Breast epithelium (tissue), 4 donors: ENCODE measurements at regions not wholly inside any gene's neighbourhood (a gene's known extent, or its start where the extent isn't known, plus 50 kb on each side); places are given as distances from the start of the nearest gene placed in this dataset.

Experiments used
- DNase-seq, 2 donors: peaks; one replicate each; pipeline ENCODE4 v3.0.0-alpha.2; 2019; ENCODE audit warnings: low spot score in 2 of 2
- H3K27ac ChIP-seq, 2 donors: fragments of 200-600 bp; sonication (generic) in 1 of 2; one replicate each; pipeline ENCODE4 v1.5.1; 2016 to 2019; ENCODE audit warnings: mild to moderate bottlenecking in 1 of 2
- H3K27me3 ChIP-seq, 2 donors: fragments of 200-600 bp; sonication (generic) in 1 of 2; one replicate each; pipeline versions ENCODE4 v1.5.1 to v1.6.0; 2017 to 2019; ENCODE audit warnings: control low read depth in 1 of 2, mild to moderate bottlenecking in 1 of 2
- H3K36me3 ChIP-seq: fragments of 200-600 bp; one replicate; pipeline ENCODE4 v1.5.1; 2019
- H3K4me1 ChIP-seq, 2 donors: fragments of 200-600 bp; sonication (generic); one replicate each; pipeline ENCODE4 v1.5.1; 2016 to 2019; ENCODE audit warnings: control low read depth in 1 of 2
- H3K4me3 ChIP-seq, 3 donors: fragments of 200-600 bp; sonication (generic); 1 replicate in 2 of 3; 2 replicates in 1 of 3; pipeline ENCODE4 v1.5.1; 2016 to 2019; ENCODE audit warnings: mild to moderate bottlenecking in 3 of 3, moderate library complexity in 2 of 3
- H3K9me3 ChIP-seq, 2 donors: fragments of 200-600 bp; sonication (generic) in 1 of 2; one replicate each; pipeline ENCODE4 v1.5.1; 2016 to 2019; ENCODE audit warnings: control low read depth in 1 of 2
- POLR2A ChIP-seq: fragments of 450-650 bp; IDR thresholded peaks from one replicate; pipeline ENCODE4 v1.6.1; 2016; ENCODE audit warnings: antibody characterized with exemption, mild to moderate bottlenecking, moderate library complexity
- POLR2AphosphoS5 ChIP-seq, 3 donors: sonication (generic); formaldehyde crosslinking; IDR thresholded peaks; one replicate each; pipeline ENCODE4 v1.6.1; 2017; ENCODE audit warnings: antibody characterized with exemption in 3 of 3
- intact Hi-C: fragments of 100-400 bp; cut with DNase I; formaldehyde crosslinking; loops from one replicate; pipeline ENCODE4 v1.15.1; 2023; ENCODE audit warnings: low total_unique reads
- TF ChIP-seq, protein P1 (sequence below), 3 donors: fragments of 450-650 bp; IDR thresholded peaks; one replicate each; pipeline ENCODE4 v1.5.1; 2016 to 2017; ENCODE audit warnings: antibody characterized with exemption in 3 of 3, mild to moderate bottlenecking in 3 of 3, moderate library complexity in 3 of 3

DNA sequence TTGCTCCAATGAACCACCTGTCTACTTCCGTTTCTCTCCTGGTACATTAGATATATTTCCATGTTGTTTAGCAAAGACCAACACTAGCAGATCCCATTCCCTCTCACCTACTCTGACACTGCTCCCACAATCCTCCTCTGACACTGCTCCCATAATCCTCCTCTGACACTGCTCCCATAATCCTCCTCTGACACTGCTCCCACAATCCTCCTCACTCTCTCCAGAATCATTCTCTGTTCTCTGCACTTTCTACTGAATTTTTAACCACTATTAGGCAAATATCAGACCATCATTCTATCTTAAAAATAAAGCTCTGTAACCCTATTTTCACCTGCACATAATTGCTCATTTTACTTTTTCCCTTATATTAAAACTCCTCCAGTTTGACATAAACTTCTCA lies 578.5 kb upstream of the PCDH20 start:
- H3K27ac ChIP-seq, result no peak overlapping the region

DNA sequence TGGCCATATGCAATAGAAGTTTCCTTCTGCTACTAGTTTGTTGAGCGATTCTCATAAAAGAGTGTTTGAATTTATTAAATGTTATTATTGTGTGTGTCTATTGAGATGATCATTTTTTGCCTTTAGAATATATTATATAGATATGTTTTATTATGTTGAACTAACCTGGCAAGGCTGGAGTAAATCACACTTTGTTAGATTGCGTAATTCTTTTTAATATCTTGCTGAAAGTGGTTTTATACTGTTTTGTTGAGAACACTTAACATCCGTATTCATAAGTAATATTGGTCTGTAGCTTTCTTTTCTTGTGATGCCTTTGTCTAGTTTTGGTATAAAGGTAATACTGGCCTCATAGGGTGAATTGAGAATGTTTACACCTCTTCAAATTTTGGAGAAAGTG lies 574.3 kb upstream of the PCDH20 start:
- no peak for DNase-seq
- TF ChIP-seq, protein P1, sequence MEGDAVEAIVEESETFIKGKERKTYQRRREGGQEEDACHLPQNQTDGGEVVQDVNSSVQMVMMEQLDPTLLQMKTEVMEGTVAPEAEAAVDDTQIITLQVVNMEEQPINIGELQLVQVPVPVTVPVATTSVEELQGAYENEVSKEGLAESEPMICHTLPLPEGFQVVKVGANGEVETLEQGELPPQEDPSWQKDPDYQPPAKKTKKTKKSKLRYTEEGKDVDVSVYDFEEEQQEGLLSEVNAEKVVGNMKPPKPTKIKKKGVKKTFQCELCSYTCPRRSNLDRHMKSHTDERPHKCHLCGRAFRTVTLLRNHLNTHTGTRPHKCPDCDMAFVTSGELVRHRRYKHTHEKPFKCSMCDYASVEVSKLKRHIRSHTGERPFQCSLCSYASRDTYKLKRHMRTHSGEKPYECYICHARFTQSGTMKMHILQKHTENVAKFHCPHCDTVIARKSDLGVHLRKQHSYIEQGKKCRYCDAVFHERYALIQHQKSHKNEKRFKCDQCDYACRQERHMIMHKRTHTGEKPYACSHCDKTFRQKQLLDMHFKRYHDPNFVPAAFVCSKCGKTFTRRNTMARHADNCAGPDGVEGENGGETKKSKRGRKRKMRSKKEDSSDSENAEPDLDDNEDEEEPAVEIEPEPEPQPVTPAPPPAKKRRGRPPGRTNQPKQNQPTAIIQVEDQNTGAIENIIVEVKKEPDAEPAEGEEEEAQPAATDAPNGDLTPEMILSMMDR (IDR thresholded peaks at IDR 0.05), result no peak
- no peak for TF ChIP-seq POLR2A
- no peak for TF ChIP-seq POLR2AphosphoS5 (IDR thresholded peaks at IDR 0.05)
- Histone ChIP-seq H3K4me3 (no peak overlapping the region), H3K27me3 (no peaks in the 10 kb centered on the region), H3K4me1 (no peaks in the 10 kb centered on the region), H3K36me3 (peaks cover 5% of the 10 kb centered on the region), H3K9me3 (no peaks in the 10 kb centered on the region), H3K27ac (no peak overlapping the region)
- intact Hi-C loops, result no loop called here

More for the DNA sequence above, 578.5 kb upstream of the PCDH20 start:
- Histone ChIP-seq H3K4me1 (no peaks in the 10 kb centered on the region), H3K27me3 (no peaks in the 10 kb centered on the region), H3K4me3 (no peak overlapping the region), H3K9me3 (no peaks in the 10 kb centered on the region), H3K36me3 (peaks cover 8% of the 10 kb centered on the region)
- DNase-seq, result no peak
- TF ChIP-seq, protein P1 (IDR thresholded peaks at IDR 0.05), result no peak
- no peak for TF ChIP-seq POLR2AphosphoS5 (IDR thresholded peaks at IDR 0.05)
- TF ChIP-seq POLR2A, result no peak
- intact Hi-C loops, result no loop called here

DNA sequence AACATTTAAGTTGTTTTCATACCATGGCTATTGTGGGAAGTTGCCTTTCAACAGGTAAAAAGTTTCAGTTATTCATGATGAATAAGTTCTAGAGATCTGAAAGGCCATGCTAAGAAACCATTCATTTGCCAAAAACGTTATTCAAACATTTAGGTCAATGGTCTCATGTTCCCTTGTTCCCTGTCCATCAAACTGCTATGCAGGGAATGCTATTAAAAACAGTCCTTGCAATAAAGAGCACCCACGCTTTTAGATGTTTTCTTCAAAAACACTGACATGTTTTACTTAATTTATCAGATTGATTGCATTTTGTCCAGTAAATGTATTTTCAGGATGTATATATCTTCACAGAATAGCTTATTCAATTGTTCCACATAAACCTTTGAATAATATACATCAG lies 573.2 kb upstream of the PCDH20 start:
- H3K27ac ChIP-seq, result no peak overlapping the region
- intact Hi-C loops, result no loop called here
- no peaks in the 10 kb centered on the region for H3K27me3 ChIP-seq
- TF ChIP-seq, protein P1 (IDR thresholded peaks at IDR 0.05), result no peak
- no peak for TF ChIP-seq POLR2AphosphoS5 (IDR thresholded peaks at IDR 0.05)
- TF ChIP-seq POLR2A, result no peak
- H3K9me3 ChIP-seq, result no peaks in the 10 kb centered on the region
- H3K4me3 ChIP-seq, result no peak overlapping the region
- no peaks in the 10 kb centered on the region for H3K4me1 ChIP-seq
- H3K36me3 ChIP-seq, result peaks cover 5% of the 10 kb centered on the region
- DNase-seq, result no peak

DNA sequence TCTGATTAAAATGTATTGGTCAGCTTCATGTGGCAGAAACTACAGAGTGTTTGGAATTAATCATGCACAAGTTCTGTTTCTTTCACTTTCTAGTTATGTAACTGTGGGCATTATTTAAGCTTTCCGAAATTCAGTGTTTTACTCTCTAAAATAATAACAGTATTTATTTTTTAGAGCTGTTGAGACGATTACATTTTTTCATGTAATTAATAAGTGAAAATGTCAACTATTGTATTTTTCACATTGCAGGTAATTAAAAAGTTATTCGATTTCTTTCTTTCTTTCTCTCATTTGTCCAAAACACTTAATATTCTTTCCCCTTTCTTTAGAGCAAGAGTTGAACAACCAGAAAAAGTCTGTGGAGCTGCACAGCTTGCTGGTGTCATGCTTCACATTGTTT lies 559.4 kb upstream of the PCDH20 start:
- intact Hi-C loops, result no loop called here
- DNase-seq, result no peak
- H3K9me3 ChIP-seq, result no peaks in the 10 kb centered on the region
- no peak for TF ChIP-seq POLR2A
- TF ChIP-seq POLR2AphosphoS5 (IDR thresholded peaks at IDR 0.05), result no peak
- TF ChIP-seq, protein P1 (IDR thresholded peaks at IDR 0.05), result no peak
- no peak overlapping the region for H3K4me3 ChIP-seq
- H3K27ac ChIP-seq, result no peak overlapping the region
- H3K27me3 ChIP-seq, result no peaks in the 10 kb centered on the region
- H3K4me1 ChIP-seq, result no peaks in the 10 kb centered on the region
- H3K36me3 ChIP-seq, result no peaks in the 10 kb centered on the region

DNA sequence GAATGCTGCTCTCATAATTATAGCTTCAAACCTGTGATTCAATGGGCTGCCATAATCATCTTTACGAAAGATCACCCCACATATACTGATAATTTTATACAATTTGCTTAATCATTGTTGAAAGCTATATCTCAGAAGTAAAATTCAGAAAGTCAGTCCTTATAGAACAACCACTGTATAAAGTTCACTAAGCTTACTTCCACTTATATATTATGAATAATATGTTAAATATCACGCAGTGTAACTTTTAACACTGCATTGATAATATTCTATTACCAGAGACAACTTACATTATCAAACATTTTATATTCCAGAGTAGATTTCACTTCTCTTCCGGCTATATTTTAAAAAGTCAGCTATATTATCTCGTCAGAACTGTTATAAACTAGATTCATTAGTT lies 550.1 kb upstream of the PCDH20 start:
- intact Hi-C loops, result no loop called here

More for the DNA sequence above, 550.1 kb upstream of the PCDH20 start:
- no peaks in the 10 kb centered on the region for H3K36me3 ChIP-seq
- TF ChIP-seq POLR2A, result no peak
- TF ChIP-seq, protein P1 (IDR thresholded peaks at IDR 0.05), result no peak
- TF ChIP-seq POLR2AphosphoS5 (IDR thresholded peaks at IDR 0.05), result no peak
- no peak for DNase-seq
- no peak overlapping the region for H3K27ac ChIP-seq
- H3K9me3 ChIP-seq, result no peaks in the 10 kb centered on the region
- H3K4me1 ChIP-seq, result no peaks in the 10 kb centered on the region
- H3K27me3 ChIP-seq, result no peaks in the 10 kb centered on the region
- H3K4me3 ChIP-seq, result no peak overlapping the region
